ENCODE measurements at regions not wholly inside any gene's neighbourhood (a gene's known extent, or its start where the extent isn't known, plus 50 kb on each side); places are given as distances from the start of the nearest gene placed in this dataset.
"Not testable (repeated sequence)": the region's sequence is repeated elsewhere in the genome, so short reads cannot be mapped to it uniquely, and the experiment has no call there.

GRCh38 chr2:8310557-8311455 is 371.1 kb upstream of the ID2 start:
- DNase-seq: no peak

DNA sequence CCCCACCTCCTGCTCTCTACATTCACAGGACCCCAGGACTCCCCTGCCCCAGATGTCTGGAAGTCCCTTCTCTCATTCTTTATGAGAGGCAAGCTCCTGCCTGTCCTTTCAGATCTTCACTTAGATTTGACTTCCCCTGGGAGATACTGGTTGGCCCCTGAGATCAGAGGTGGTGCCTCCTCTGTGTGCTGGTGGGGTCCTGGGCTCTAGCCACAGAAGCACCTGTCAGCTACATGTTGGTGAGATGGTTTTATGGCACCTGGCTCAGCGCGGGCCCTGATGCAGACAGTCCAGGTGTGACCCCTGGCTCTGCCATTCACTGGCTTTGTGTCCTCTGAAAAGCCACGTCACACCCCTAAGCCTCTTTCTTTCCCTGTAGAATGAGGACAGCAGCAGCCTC is 369.6 kb upstream of the ID2 start:
- DNase-seq: no peak

DNA sequence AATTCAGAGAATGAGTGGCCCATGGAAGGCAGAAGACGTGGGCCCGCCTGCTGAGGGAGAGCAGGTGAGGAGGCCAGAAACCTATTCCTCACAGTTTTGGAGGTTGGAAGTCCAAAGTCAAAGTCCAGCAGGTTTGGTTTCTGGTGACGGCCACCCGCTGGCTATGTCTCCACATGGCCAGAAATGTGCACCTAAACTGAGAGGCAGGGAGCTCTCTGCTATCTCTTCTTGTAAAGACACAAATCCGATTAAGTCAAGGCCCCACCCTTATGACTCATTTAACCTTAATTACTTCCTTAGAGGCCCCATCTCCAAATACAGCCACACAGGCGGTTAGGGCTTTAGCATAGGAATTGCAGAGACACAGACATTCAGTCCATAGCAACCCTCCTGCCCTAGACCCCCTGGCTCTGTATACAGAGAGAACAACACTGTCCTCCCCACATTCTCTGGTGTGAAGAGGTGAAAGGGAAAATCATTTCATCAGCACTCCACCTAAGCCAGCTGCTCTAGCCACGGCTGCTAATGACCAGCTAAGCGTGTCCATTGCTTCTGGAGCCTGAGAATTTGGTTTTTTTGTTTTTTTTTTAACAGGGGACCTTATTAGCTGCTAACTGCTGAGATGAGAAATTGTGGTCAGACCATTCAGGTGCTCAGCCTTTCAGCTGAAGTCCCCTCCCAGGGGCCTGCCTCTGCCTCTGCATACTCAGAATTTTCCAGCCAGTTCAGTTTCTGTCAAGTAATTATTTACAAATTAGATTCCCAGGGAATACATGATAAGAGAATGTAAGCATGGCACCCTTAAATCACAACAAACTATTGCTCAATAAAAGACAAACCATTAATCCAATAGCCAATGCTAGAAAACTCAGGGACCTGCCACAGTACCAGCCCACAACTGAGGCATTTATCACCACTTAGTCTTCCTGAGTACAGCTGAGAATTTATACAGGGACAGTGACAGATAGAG is 368.7 kb upstream of the ID2 start:
- no peak for DNase-seq

- no peak for DNase-seq
Observed at GRCh38 chr2:8314063-8314462, 367.8 kb upstream of the ID2 start.

- DNase-seq: peak; percentile 65
Observed at GRCh38 chr2:8315531-8316165, 366.2 kb upstream of the ID2 start.

DNA sequence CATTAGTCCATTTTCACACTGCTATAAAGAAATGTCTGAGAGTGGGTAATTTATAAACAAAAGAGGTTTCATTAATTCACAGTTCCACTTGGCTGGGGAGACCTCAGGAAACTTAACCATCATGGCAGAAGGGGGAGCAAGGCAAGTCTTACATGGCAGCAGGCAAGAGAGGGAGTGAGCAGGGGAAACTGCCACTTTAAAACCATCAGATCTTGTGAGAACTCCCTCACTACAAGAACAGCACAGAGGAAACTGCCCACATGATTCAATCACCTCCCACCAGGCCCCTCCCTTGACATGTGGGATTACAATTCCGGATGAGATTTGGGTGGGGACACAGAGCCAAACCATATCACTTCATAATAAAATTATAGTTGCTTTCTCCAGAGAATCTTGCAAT is 365.5 kb upstream of the ID2 start:
- no peak for DNase-seq

DNA sequence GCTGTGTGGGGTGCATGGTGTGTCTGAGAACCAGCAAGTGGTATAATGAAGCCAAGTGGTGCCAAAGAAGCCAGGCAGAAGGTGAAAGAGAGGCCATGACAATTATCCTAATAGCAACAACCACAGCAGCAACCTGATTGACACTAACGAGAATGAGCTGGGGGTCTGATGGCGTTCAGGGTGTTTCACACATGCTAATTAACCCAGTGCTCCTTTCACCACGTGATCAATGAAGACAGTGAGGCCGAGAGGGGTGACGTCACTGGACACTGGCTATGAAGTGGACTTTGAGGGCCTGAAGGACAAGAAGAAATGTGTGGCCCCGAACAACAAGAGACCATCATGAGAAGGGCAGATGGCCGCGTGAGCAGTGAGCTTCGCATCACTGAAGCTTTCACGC is 364.4 kb upstream of the ID2 start:
- DNase-seq: no peak

DNA sequence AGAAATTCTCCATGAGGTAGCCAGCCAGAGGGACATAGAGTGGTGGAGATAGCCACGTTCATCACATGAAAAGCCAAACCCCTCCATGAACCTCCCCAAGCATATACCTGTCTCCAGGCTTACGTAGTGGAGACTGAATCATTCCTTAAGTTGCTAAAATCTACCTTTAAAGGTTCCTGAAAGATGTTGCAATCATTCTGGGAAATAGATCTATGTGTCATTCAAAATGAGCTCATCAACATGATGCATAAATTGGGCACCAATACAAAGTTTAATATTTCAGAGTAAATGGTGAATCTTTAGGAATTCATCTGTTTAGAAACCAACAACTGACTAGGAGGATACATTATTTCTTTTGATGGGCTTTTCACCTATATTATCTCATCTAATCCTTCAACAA is 362.6 kb upstream of the ID2 start:
- no peak for DNase-seq

GRCh38 chr2:8320311-8321066 is 361.4 kb upstream of the ID2 start:
- DNase-seq: no peak

DNA sequence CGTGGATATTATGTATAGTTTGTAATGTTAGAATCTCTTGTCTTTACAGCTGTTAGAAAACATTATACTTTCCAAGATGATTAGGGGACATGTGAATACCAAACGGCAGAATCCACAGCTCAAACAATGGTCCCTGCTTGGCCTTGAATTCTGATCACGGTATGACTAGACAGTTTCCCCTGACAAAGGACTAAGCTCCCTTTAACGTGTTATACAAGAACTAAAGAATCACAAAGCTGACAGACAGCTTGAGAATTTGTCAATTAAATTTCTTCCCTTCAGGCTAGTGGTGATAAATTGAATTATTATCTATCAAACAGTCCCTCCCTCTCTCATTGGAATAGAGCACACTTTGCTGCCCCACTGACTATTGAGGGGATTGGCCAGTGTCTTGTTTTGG is 359.2 kb upstream of the ID2 start:
- no peak for DNase-seq

- no peak for DNase-seq
Observed at GRCh38 chr2:8324164-8324856, 357.5 kb upstream of the ID2 start.

GRCh38 chr2:8324901-8325300 is 357.0 kb upstream of the ID2 start:
- DNase-seq: no peak

DNA sequence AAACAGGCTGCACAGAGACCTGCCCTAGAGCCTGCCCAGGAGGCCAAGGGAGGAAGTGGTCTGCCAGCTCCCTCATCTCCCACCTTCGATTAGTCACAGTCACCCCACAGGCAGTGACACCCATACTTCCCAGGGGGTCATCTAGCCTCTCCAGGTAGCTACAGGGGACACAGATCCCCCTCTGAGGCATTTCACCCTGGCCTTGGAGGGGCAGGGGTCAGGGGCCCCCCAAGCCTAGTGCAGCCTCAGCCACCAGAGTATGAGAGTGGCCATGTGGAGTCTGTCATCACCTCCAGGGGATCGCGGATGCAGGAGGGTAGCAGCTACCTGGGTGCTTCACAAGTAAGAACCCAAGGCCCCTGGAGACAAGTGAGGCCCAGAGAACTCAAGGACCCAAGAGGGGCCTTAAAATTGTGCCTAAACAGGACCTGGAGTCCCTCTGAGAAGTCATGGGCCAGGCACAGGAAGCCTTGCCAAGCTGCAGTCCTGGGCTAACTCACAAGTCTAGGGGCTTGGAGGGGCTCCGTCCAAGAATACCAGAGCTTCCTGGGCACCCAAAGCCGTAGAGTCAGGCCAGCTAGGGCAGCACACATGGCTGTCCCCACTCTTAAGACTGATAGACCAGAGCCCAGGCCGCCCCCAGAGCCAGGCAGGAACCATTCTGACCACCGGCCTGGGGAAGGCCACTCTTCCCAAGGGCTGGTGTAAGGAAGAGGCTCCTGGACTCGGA is 354.3 kb upstream of the ID2 start:
- DNase-seq: no peak

DNA sequence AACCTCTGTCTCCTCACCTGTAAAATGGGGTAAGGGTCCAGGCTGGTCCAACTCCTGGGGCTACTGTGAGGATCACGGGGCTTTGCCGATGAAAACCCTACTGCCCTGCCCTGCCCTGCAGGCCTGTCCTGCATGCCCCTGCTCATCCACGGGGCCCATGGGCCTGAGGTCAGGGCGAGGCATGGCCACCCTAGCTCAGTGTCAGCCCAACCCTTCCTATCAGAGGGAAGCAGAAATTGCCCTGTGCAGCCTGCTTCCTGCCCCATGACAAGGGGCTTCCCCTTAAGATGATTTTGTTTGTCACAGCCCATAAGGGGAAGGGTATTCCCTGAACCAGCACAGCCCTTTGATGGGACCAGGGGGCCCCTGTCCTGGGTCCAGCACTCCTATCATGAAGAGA is 353.6 kb upstream of the ID2 start:
- DNase-seq: no peak

GRCh38 chr2:8329660-8330622 is 351.9 kb upstream of the ID2 start:
- no peak for DNase-seq

- no peak for DNase-seq
Observed at GRCh38 chr2:8331068-8331467, 350.8 kb upstream of the ID2 start.

DNA sequence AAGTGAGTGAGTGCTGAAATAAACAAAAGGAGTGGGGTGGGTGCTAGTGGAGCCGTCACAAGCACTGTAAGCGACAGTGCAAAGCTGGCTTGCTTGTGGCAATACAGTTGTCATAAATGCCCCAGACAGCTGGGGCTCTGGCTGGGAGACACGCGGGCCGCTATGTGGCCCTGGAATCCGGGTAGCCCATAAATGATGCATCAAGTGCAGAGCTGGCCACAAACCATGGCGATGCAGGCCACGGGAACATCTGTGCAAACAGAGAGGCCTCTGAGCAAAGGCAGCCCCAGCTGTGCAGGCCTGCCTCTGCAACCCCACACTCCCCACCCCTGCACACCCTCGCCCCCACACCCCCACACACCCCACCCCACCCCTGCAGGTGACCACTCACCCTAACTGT is 349.2 kb upstream of the ID2 start:
- no peak for DNase-seq

DNA sequence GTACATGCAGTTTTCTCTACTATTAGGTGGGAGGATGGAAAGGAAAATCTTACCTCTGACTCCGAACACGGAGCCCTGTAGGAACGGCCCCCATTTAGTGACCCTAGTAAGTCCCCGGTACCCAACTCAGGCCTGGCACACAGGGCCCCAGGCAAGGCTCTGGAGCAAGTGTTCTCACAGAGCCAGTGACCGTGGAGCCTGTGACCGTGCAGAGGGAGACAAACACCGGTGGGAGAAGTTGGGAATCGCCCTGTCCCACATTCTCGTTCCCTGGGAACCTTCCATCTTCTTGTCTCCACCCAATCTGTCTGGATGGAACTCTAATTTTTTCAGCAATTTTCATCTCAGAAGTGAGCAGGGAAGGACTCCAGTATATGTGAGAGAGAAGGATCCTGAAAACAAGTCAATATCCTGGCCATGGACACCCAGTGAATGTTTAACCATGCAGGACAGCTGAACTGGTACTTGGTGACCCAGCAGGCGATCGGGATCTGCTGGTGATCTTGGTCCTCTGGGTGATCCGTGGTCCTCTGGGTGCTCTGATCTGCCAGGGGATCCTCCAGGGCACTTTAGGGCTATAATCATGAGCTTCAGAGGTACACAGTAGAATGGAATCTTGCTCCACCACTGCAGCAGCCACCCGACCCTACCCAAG is 348.6 kb upstream of the ID2 start:
- DNase-seq: no peak

DNA sequence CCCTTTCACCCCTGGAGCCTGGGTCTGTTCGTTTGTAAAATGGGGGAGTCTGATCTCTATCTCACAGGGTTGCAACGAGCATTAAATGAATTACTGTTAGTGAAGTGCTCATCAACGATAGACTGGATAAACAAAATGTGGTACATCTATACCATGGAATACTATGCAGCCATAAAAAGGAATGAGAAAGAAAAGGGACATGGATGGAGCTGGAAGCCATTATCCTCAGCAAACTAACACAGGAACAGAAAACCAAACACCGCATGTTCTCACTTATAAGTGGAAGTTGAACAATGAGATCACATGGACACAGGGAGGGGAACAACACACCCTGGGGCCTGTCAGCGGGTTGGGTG is 348.0 kb upstream of the ID2 start:
- DNase-seq: not testable (repeated sequence)
